ENCODE measurements at regions not wholly inside any gene's neighbourhood (a gene's known extent, or its start where the extent isn't known, plus 50 kb on each side); places are given as distances from the start of the nearest gene placed in this dataset.

- no peaks in the 10 kb centered on the region for H3K36me3 Mint-ChIP-seq (ENCODE audit: low read depth, unreplicated experiment)
- Histone ChIP-seq H3K4me3 (ENCODE audit: insufficient read depth, low read depth, low read length) (no peak overlapping the region), H3K27ac (ENCODE audit: low read depth, low read length) (no peak overlapping the region), H3K36me3 (ENCODE audit: insufficient read depth, low read length) (no peaks in the 10 kb centered on the region), H4K20me1 (ENCODE audit: insufficient read depth, low read length) (no peaks in the 10 kb centered on the region), H3K27me3 (ENCODE audit: insufficient read depth, low read length) (no peaks in the 10 kb centered on the region), H3K4me1 (ENCODE audit: insufficient read depth, low read length) (no peaks in the 10 kb centered on the region), H2AFZ (ENCODE audit: low read depth, low read length) (no peak overlapping the region), H3K79me2 (ENCODE audit: insufficient read depth, low read length) (no peaks in the 10 kb centered on the region), H3K9me3 (ENCODE audit: insufficient read depth, low read depth, low read length) (no peaks in the 10 kb centered on the region), H3K4me2 (ENCODE audit: low read length) (no peak overlapping the region), H3K9ac (ENCODE audit: low read length) (no peak overlapping the region)
- no peaks in the 10 kb centered on the region for H3K9me3 Mint-ChIP-seq (ENCODE audit: unreplicated experiment)
- no peak overlapping the region for H3K4me3 Mint-ChIP-seq (ENCODE audit: unreplicated experiment)
- H3K27me3 Mint-ChIP-seq (ENCODE audit: low read depth, unreplicated experiment) = peaks cover 21% of the 10 kb centered on the region
- DNase-seq (ENCODE audit: low read depth) (no peak), FAIRE-seq (no peak)
- H3K4me1 Mint-ChIP-seq (ENCODE audit: low read depth, unreplicated experiment) = no peaks in the 10 kb centered on the region
- TF ChIP-seq CTCF (IDR thresholded peaks at IDR 0.05; ENCODE audit: insufficient read depth, low read depth, low read length) (no peak), EZH2 (IDR thresholded peaks at IDR 0.05; ENCODE audit: insufficient read depth, low read length) (no peak)
- no peak overlapping the region for H3K27ac Mint-ChIP-seq (ENCODE audit: unreplicated experiment)
These were observed 324.9 kb upstream of the IRX4 start for GRCh38 chr5:2207416-2208238.

- Mint-ChIP-seq H3K27me3 (ENCODE audit: low read depth, unreplicated experiment) (peaks cover 21% of the 10 kb centered on the region), H3K4me1 (ENCODE audit: low read depth, unreplicated experiment) (no peaks in the 10 kb centered on the region), H3K27ac (ENCODE audit: unreplicated experiment) (no peak overlapping the region), H3K4me3 (ENCODE audit: unreplicated experiment) (no peak overlapping the region), H3K36me3 (ENCODE audit: low read depth, unreplicated experiment) (no peaks in the 10 kb centered on the region), H3K9me3 (ENCODE audit: unreplicated experiment) (no peaks in the 10 kb centered on the region)
- DNase-seq (ENCODE audit: low read depth) (no peak), FAIRE-seq (no peak)
- no peaks in the 10 kb centered on the region for H3K9me3 ChIP-seq (ENCODE audit: insufficient read depth, low read depth, low read length)
- no peaks in the 10 kb centered on the region for H3K79me2 ChIP-seq (ENCODE audit: insufficient read depth, low read length)
- no peaks in the 10 kb centered on the region for H3K27me3 ChIP-seq (ENCODE audit: insufficient read depth, low read length)
- no peak overlapping the region for H3K4me3 ChIP-seq (ENCODE audit: insufficient read depth, low read depth, low read length)
- no peaks in the 10 kb centered on the region for H4K20me1 ChIP-seq (ENCODE audit: insufficient read depth, low read length)
- no peak overlapping the region for H3K27ac ChIP-seq (ENCODE audit: low read depth, low read length)
- H3K4me1 ChIP-seq (ENCODE audit: insufficient read depth, low read length) = no peaks in the 10 kb centered on the region
- TF ChIP-seq EZH2 (IDR thresholded peaks at IDR 0.05; ENCODE audit: insufficient read depth, low read length) (no peak), CTCF (IDR thresholded peaks at IDR 0.05; ENCODE audit: insufficient read depth, low read depth, low read length) (no peak)
- no peak overlapping the region for H2AFZ ChIP-seq (ENCODE audit: low read depth, low read length)
- no peak overlapping the region for H3K4me2 ChIP-seq (ENCODE audit: low read length)
- no peaks in the 10 kb centered on the region for H3K36me3 ChIP-seq (ENCODE audit: insufficient read depth, low read length)
- H3K9ac ChIP-seq (ENCODE audit: low read length) = no peak overlapping the region
These were observed 324.3 kb upstream of the IRX4 start for GRCh38 chr5:2207109-2207399.

All from astrocyte (in vitro differentiated cells and primary cell).